Bone marrow (tissue), 2 donors: ENCODE measurements at regions not wholly inside any gene's neighbourhood (a gene's known extent, or its start where the extent isn't known, plus 50 kb on each side); places are given as distances from the start of the nearest gene placed in this dataset.
"Not testable (repeated sequence)": the region's sequence is repeated elsewhere in the genome, so short reads cannot be mapped to it uniquely, and the experiment has no call there.

ENCODE experiments used
- DNase-seq, 2 donors: peaks; one replicate each; lab custom pipeline; 2025; lab: John Stamatoyannopoulos, UW

DNA sequence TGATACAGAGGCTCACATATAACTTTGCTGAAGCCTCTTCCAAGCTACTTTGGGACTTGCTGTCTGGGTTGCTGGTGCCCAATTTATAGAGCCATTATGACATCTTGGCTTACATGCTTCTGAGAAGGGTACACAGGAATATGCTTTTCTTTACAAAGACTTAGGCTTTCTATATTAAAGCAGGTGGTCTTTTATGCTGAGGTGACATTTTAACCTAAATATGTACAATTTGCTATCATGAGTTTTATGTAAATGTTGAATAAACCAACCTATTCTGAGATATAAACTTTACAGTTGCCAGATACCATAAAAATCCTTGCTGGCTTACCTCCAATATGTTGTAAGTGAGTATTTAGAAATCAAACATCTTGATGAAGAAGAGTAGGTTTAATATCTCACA lies 509.2 kb upstream of the CHD1 start:
- no peak for DNase-seq

GRCh38 chr5:99423396-99423795 lies 494.6 kb upstream of the CHD1 start:
- DNase-seq, result not testable (repeated sequence)

- DNase-seq, result not testable (repeated sequence)
Measured at GRCh38 chr5:99418640-99419039, 489.8 kb upstream of the CHD1 start.

- DNase-seq, result not testable (repeated sequence)
Measured at GRCh38 chr5:99410386-99410785, 481.6 kb upstream of the CHD1 start.

DNA sequence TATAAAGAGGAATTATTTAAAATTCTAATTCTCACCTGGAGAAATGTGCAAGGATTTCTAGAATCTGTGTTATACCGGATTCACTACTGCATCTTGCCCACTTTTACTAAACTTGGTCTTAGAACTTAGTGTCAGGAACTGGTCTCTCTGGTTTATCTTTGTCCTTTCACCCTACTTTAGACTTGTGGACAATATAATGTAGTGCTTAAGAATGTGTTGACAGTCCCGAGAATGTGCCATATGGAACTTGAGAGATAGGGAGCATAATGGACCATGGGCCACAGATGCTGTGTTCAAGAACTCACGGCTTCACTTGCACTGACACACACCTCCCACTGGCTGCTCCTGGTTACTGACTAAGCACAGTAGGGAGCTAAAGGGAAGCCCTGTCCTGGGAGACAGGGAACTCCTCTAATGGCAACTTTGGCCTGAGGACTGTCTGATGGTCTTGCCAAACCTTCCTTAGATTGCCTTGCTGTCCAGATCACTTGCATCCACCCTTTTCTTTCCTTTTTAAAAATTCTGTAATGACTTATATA lies 476.0 kb upstream of the CHD1 start:
- not testable (repeated sequence) for DNase-seq

- not testable (repeated sequence) for DNase-seq
Measured at GRCh38 chr5:99400571-99400970, 471.8 kb upstream of the CHD1 start.

DNA sequence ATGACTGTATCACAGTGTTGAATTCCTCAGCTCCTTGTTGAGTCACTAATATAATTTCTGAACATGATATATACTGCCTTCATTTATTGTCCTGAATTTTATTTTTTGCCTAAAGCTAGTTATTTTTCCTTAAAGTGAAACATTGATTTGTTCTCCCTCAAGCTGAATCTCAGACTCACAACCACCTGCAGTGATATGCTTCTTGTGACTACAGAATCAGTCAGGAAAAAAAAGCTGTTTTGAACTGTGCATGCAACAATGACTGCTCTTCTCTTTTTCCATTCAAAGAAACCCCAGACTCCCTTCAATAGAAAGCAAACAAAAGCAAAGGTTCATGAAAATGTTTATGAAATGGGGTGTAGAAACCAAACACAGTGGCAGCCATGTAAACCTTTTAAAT lies 470.2 kb upstream of the CHD1 start:
- DNase-seq, result no peak

GRCh38 chr5:99386406-99387077 lies 457.7 kb upstream of the CHD1 start:
- DNase-seq, result no peak

DNA sequence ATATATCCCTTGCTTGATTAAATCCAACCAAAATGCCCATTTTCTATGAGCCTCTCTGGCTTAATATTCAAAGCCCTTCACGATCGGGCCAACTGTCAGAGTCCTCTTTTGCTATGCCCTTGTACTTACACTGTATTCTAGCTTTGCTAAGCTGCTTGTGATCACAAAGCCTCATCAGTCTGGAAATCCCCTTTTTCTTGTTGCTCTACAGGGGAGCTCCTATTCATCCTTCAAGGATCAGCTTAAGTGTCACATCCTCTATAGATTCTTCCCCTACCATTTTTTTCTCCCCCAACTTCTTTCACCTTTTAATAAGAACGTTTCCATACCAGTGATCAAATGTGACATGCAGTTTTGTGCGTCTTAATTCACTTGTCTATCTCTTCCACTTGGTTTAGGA lies 450.4 kb upstream of the CHD1 start:
- no peak for DNase-seq

GRCh38 chr5:99378443-99378842 lies 449.6 kb upstream of the CHD1 start:
- no peak for DNase-seq

DNA sequence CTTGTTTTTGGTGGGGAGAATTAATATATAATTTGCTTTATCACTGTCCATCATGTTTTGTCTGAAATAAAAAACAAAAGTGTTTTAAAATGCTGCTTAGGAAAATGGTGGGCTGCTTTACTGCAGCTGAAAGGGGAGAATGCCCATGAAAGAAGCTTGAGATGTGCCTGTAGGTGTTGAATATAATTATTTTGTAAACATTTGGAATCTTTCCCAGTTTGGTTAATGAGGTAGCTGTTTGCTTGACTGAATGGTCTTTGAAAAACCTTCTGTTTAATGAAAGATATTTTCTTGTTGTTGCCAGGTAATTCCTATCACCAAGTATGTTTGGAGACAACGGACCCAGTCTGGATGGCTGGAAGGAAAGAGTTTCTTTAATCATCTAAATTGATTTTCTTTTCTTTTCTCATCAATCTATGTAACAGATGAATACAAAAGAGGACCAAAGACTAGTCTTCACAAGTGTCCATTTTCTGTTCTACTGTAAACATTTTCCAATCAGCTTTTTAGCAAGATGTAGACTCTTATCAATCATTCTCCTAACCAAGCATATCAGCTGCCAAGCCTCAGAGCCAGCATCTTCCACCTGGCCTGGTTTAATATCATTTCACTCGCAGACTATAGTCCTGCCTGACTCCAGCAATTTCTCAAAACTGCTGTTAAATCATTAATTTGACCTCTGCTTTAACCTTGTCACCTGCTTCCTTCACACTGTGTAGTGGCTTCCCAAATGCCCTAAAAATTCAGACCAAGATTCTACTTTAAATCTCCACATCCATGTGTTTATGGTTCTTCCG lies 441.2 kb upstream of the CHD1 start:
- DNase-seq, result no peak

DNA sequence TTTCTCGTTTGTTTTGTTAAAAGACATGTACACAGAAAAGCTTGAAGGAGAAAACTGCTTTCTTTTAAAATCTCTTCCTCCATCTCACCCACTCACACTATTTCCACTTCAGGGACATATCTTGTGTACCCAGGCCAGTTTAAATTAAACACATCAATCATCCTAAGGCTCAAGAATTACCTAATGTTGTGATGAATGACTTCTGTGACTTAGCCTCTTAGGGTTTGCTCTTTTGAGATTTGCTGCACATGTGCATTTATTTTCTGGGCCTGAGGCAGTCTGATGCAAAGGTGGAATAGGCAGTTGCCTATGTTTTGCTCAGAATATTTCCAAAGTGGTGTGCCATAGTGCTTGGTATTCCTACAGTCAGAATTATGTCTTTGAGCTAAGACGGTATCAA lies 439.9 kb upstream of the CHD1 start:
- no peak for DNase-seq

- DNase-seq, result no peak
Measured at GRCh38 chr5:99355881-99356280, 427.1 kb upstream of the CHD1 start.

DNA sequence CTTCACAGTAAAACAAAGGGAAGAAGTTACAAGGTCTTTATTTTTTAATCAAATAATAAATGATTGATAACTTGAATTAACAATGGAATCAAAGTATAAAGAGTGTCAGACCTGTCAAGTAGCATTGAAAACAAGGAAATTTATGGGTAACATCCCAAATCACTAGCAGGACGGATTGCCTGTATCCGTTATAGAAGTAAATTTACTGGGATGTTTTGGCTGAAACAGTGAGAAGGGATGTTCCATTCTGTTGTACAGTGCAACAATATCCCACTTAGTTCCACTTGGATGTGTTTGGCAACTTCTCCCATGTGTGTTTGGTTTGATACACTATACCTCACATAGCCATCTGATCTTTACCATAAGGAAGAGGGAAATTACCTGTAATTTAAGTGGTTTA lies 421.0 kb upstream of the CHD1 start:
- no peak for DNase-seq

GRCh38 chr5:99348597-99348996 lies 419.8 kb upstream of the CHD1 start:
- no peak for DNase-seq

DNA sequence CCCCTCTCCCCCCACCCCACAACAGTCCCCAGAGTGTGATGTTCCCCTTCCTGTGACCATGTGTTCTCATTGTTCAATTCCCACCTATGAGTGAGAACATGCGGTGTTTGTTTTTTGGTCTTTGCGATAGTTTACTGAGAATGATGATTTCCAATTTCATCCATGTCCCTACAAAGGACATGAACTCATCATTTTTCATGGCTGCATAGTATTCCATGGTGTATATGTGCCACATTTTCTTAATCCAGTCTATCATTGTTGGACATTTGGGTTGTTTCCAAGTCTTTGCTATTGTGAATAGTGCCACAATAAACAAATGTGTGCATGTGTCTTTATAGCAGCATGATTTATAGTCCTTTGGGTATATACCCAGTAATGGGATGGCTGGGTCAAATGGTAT lies 411.0 kb upstream of the CHD1 start:
- DNase-seq, result not testable (repeated sequence)

DNA sequence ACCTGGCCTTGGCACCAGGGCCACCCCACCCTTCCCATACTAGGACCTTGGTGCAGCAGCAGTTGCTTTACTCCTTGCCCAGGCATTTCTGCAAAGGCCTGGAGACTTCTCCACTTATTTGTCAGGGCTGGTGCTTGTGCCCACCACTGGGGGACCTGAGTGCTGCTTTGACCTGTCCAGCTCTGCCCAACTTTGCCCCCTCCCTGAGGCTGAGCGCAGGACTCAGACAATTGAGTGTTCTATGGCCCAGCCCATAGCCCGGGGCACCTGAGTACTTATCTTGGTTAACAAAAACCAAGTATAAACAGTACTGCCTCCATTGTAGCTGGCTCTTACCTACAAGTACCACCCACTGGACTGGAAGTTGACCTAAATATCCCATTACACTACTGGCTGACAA lies 406.1 kb upstream of the CHD1 start:
- DNase-seq, result no peak

DNA sequence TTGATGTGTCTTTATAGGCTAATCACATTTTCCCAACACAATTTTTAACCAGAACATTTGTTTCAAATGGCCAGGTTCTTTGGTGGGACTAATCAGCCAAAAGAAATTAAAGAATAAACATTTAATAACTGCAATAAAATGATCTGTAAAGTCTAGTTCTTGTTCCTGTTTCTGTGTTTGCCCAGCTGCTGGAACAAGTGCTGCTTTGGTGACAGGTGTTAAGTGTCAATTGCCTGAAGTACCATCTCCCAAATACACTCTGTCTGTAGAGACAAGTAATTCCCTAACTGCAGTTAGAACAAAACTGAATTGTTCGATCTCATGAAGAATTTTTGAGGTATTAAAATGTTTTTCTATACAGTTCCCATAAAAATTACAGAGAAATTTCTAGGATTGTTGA lies 402.3 kb upstream of the CHD1 start:
- no peak for DNase-seq

- DNase-seq, result no peak
Measured at GRCh38 chr5:99320436-99320835, 391.6 kb upstream of the CHD1 start.

- no peak for DNase-seq
Measured at GRCh38 chr5:99317136-99317535, 388.3 kb upstream of the CHD1 start.

- DNase-seq, result no peak
Measured at GRCh38 chr5:99316484-99316883, 387.7 kb upstream of the CHD1 start.

DNA sequence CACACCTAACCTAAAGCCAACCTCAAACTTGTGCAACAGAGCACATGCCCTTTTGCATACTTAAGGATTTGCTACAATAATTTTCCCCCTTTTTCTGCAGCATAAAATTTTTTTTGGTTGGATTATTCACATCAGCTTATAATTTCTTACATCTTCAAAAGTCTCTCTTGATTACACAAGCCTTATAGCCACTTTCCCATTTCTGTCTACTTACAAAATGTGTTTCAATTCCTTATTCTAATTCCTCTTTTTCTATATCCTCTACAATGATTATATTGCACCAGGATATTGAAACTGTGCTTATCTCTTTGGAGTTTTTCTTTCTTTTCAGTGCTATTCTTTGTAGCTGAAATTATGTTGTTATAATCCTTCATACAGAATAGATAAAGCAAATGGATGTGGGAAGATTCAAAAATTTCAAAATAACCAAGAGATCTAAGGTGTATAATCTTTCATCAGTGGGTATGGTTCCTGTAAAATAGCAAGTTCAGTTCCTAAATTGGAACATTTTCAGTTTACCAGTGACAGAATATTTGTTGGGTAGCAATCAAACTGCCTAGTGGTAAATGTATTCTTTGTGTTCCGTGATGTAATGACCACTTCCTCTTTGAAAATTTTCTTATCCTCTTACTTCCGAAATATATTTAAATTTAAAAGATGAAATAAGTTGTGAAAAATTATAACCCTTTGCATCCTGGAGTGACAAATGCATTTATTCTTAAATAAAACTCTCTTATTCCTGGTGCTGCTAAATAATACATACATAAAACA lies 386.8 kb upstream of the CHD1 start:
- DNase-seq, result no peak

DNA sequence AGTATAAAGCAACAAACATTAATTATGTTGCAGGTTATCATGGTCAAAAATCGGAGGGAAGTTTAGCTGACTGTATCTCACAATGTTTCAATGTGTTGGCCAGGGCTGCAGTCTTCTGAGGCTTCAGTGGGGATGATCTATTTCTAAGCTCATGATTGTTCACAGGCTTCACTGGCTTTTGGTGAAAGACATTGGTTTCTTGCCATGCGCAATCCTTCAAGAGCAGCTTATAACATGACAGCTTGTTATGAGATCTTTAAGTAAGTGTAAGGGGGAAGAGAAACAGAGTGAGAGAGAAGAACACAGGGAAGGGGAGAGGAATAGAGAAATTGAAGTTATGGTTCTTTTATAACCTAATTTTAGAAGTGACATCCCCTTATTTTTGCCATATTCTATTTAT lies 385.9 kb upstream of the CHD1 start:
- DNase-seq, result no peak
